ENCODE measurements at regions not wholly inside any gene's neighbourhood (a gene's known extent, or its start where the extent isn't known, plus 50 kb on each side); places are given as distances from the start of the nearest gene placed in this dataset.

DNA sequence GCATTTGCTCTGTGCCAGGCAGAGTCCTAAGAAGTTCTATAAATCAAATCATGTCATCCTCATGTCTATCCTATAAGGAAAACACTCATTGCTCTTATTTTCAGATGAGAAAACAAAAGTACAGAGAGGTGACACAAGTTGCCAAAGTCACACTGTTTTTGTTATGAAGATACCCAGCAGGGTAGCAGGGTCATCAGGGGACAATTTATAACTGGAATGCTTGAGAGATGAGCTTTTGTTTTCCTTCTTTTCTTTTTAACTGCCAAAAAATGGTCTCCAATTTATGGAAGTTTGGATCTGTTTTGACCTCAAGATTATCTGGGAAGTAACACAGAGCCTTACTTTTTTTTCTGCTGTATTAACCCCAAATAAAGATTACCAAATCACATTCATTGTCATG, 354.1 kb downstream of the SUCLA2 start:
- no peak overlapping the region for H3K27ac Mint-ChIP-seq
- intact Hi-C loops (cut with micrococcal nuclease), result no loop called here

DNA sequence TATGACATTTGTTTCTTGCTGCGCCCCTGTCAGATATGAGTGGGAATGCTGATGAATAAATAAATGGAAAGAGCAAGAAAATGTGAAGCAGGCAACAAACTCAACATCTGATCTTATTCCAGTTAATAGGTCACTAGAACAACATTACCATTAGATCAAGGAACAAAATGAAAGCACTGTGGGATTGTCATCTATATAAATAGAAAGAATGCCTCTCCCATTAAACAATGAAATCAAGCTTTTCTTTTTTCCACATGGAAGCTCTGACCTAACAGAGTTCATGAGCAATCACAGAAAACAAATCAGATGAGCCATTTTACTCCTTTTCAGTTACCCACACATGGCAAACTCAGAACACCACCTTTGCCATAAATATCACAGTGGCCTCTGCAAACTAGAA, 354.8 kb downstream of the SUCLA2 start:
- TF ChIP-seq, protein P1, sequence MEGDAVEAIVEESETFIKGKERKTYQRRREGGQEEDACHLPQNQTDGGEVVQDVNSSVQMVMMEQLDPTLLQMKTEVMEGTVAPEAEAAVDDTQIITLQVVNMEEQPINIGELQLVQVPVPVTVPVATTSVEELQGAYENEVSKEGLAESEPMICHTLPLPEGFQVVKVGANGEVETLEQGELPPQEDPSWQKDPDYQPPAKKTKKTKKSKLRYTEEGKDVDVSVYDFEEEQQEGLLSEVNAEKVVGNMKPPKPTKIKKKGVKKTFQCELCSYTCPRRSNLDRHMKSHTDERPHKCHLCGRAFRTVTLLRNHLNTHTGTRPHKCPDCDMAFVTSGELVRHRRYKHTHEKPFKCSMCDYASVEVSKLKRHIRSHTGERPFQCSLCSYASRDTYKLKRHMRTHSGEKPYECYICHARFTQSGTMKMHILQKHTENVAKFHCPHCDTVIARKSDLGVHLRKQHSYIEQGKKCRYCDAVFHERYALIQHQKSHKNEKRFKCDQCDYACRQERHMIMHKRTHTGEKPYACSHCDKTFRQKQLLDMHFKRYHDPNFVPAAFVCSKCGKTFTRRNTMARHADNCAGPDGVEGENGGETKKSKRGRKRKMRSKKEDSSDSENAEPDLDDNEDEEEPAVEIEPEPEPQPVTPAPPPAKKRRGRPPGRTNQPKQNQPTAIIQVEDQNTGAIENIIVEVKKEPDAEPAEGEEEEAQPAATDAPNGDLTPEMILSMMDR (IDR thresholded peaks at IDR 0.05), result no peak
- intact Hi-C loops (cut with micrococcal nuclease), result no loop called here
- no peak overlapping the region for H3K27ac ChIP-seq (ENCODE audit: low read length)
- no peaks in the 10 kb centered on the region for H3K36me3 ChIP-seq (ENCODE audit: control insufficient read depth, insufficient read depth, low read length)
- no peaks in the 10 kb centered on the region for H3K36me3 Mint-ChIP-seq
- no peaks in the 10 kb centered on the region for H3K27me3 ChIP-seq (ENCODE audit: control insufficient read depth, insufficient read depth, low read length)
- peaks cover 0 to 2% of the 10 kb centered on the region in 2 donors for H3K9me3 Mint-ChIP-seq
- H3K4me3 Mint-ChIP-seq, result no peak overlapping the region
- WGBS (ENCODE audit: insufficient coverage), result no CpG with 5 or more reads among the region's 1 CpG
- no peaks in the 10 kb centered on the region for H3K4me1 ChIP-seq (ENCODE audit: control insufficient read depth, insufficient read depth, low read length)
- no peaks in the 10 kb centered on the region for H3K9me3 ChIP-seq (ENCODE audit: control insufficient read depth, insufficient read depth, low read length)
- no peaks in the 10 kb centered on the region for H3K27me3 Mint-ChIP-seq (ENCODE audit: low read depth in 2 of 2)
- no peak overlapping the region for H3K27ac Mint-ChIP-seq
- H3K4me1 Mint-ChIP-seq, result no peaks in the 10 kb centered on the region
- H3K4me3 ChIP-seq (ENCODE audit: low read length), result no peak overlapping the region
- ATAC-seq, result no peak
- no peak for DNase-seq

More for the DNA sequence above, 354.1 kb downstream of the SUCLA2 start:
- H3K4me1 ChIP-seq (ENCODE audit: control insufficient read depth, insufficient read depth, low read length), result no peaks in the 10 kb centered on the region
- H3K27ac ChIP-seq (ENCODE audit: low read length), result no peak overlapping the region
- DNase-seq (no peak), ATAC-seq (no peak)
- no peaks in the 10 kb centered on the region for H3K27me3 ChIP-seq (ENCODE audit: control insufficient read depth, insufficient read depth, low read length)
- H3K9me3 ChIP-seq (ENCODE audit: control insufficient read depth, insufficient read depth, low read length), result no peaks in the 10 kb centered on the region
- no peak overlapping the region for H3K4me3 ChIP-seq (ENCODE audit: low read length)
- Mint-ChIP-seq H3K36me3 (no peaks in the 10 kb centered on the region), H3K4me1 (no peaks in the 10 kb centered on the region), H3K4me3 (no peak overlapping the region), H3K9me3 (peaks cover 0 to 2% of the 10 kb centered on the region in 2 donors), H3K27me3 (ENCODE audit: low read depth in 2 of 2) (no peaks in the 10 kb centered on the region)
- TF ChIP-seq, protein P1 (IDR thresholded peaks at IDR 0.05), result no peak
- no peaks in the 10 kb centered on the region for H3K36me3 ChIP-seq (ENCODE audit: control insufficient read depth, insufficient read depth, low read length)

GRCh38 chr13:47639738-47640447, 361.2 kb downstream of the SUCLA2 start:
- Mint-ChIP-seq H3K36me3 (no peaks in the 10 kb centered on the region), H3K4me1 (no peaks in the 10 kb centered on the region), H3K9me3 (peaks cover 7 to 9% of the 10 kb centered on the region in 2 donors), H3K27me3 (ENCODE audit: low read depth in 2 of 2) (no peaks in the 10 kb centered on the region), H3K27ac (no peak overlapping the region), H3K4me3 (no peak overlapping the region)
- no CpG with 5 or more reads among the region's 2 CpGs for WGBS (ENCODE audit: insufficient coverage)
- intact Hi-C loops (cut with micrococcal nuclease), result no loop called here
- Histone ChIP-seq H3K27me3 (ENCODE audit: control insufficient read depth, insufficient read depth, low read length) (no peaks in the 10 kb centered on the region), H3K4me3 (ENCODE audit: low read length) (no peak overlapping the region), H3K9me3 (ENCODE audit: control insufficient read depth, insufficient read depth, low read length) (no peaks in the 10 kb centered on the region), H3K27ac (ENCODE audit: low read length) (no peak overlapping the region), H3K36me3 (ENCODE audit: control insufficient read depth, insufficient read depth, low read length) (no peaks in the 10 kb centered on the region), H3K4me1 (ENCODE audit: control insufficient read depth, insufficient read depth, low read length) (no peaks in the 10 kb centered on the region)
- TF ChIP-seq, protein P1 (IDR thresholded peaks at IDR 0.05), result no peak
- DNase-seq (no peak), ATAC-seq (no peak)

GRCh38 chr13:47638627-47639026, 362.4 kb downstream of the SUCLA2 start:
- Mint-ChIP-seq H3K4me1 (no peaks in the 10 kb centered on the region), H3K27me3 (ENCODE audit: low read depth in 2 of 2) (no peaks in the 10 kb centered on the region), H3K36me3 (no peaks in the 10 kb centered on the region), H3K9me3 (peaks cover 13% of the 10 kb centered on the region in 2 donors), H3K4me3 (no peak overlapping the region), H3K27ac (no peak overlapping the region)
- TF ChIP-seq, protein P1 (IDR thresholded peaks at IDR 0.05), result no peak
- intact Hi-C loops (cut with micrococcal nuclease), result no loop called here
- Histone ChIP-seq H3K4me1 (ENCODE audit: control insufficient read depth, insufficient read depth, low read length) (no peaks in the 10 kb centered on the region), H3K9me3 (ENCODE audit: control insufficient read depth, insufficient read depth, low read length) (no peaks in the 10 kb centered on the region), H3K27me3 (ENCODE audit: control insufficient read depth, insufficient read depth, low read length) (no peaks in the 10 kb centered on the region), H3K36me3 (ENCODE audit: control insufficient read depth, insufficient read depth, low read length) (no peaks in the 10 kb centered on the region), H3K27ac (ENCODE audit: low read length) (no peak overlapping the region), H3K4me3 (ENCODE audit: low read length) (no peak overlapping the region)
- no peak for DNase-seq
- ATAC-seq, result no peak
- WGBS (ENCODE audit: insufficient coverage), result no CpG with 5 or more reads among the region's 1 CpG
